Heart right ventricle (tissue), 16 donors: ENCODE measurements at regions not wholly inside any gene's neighbourhood (a gene's known extent, or its start where the extent isn't known, plus 50 kb on each side); places are given as distances from the start of the nearest gene placed in this dataset.
"Not testable (repeated sequence)": the region's sequence is repeated elsewhere in the genome, so short reads cannot be mapped to it uniquely, and the experiment has no call there.

ENCODE experiments used
- ATAC-seq, 8 donors: fragments of 200-7000 bp; cut with Tn5 transposase; one replicate each; pipeline ENCODE4 v1.9.1; 2020; ENCODE audit warnings: mild to moderate bottlenecking in 8 of 8, moderate library complexity in 8 of 8, moderate number of reproducible peaks in 1 of 8
- DNase-seq, 2 donors: peaks; one replicate each; pipeline ENCODE4 v3.0.0-alpha.2; 2020
- H3K27ac ChIP-seq, 10 donors: fragments of 200-600 bp; sonication (generic) in 2 of 10; one replicate each; pipeline versions ENCODE4 v1.5.0 to v1.8.0; 2020 to 2022; ENCODE audit warnings: mild to moderate bottlenecking in 3 of 10
- H3K27me3 ChIP-seq, 7 donors: fragments of 200-600 bp; one replicate each; pipeline ENCODE4 v1.8.0; 2021 to 2022; ENCODE audit warnings: mild to moderate bottlenecking in 2 of 7
- H3K36me3 ChIP-seq, 9 donors: fragments of 200-600 bp; sonication (generic) in 1 of 9; one replicate each; pipeline versions ENCODE4 v1.5.0 to v1.8.0; 2020 to 2022; ENCODE audit warnings: mild to moderate bottlenecking in 2 of 9
- H3K4me1 ChIP-seq, 9 donors: fragments of 200-600 bp; sonication (generic) in 1 of 9; one replicate each; pipeline versions ENCODE4 v1.5.0 to v1.8.0; 2020 to 2022; ENCODE audit warnings: mild to moderate bottlenecking in 4 of 9
- H3K4me3 ChIP-seq, 10 donors: fragments of 200-600 bp; sonication (generic) in 2 of 10; one replicate each; pipeline versions ENCODE4 v1.5.0 to v1.8.0; 2020 to 2022; ENCODE audit warnings: mild to moderate bottlenecking in 7 of 10, moderate library complexity in 2 of 10
- H3K9me3 ChIP-seq, 11 donors: fragments of 200-600 bp in 10 of 11; sonication (generic) in 2 of 11; one replicate each; pipeline versions ENCODE4 v1.5.0 to v1.8.0; 2013 to 2022; ENCODE audit warnings: mild to moderate bottlenecking in 2 of 11, control low read depth in 1 of 11, moderate library complexity in 1 of 11
- CTCF ChIP-seq, 9 donors: fragments of 200-600 bp; sonication (generic) in 2 of 9; IDR thresholded peaks; one replicate each; pipeline versions ENCODE4 v1.5.0 to v1.8.0; 2021 to 2022; ENCODE audit warnings: antibody characterized with exemption in 9 of 9, mild to moderate bottlenecking in 5 of 9, moderate library complexity in 1 of 9
- WGBS, 2 donors: extraction: QIAGEN DNeasy Blood & Tissue Kit; methylation state at CpG; one replicate each; pipeline ENCODE4 v1.1.7; 2013; ENCODE audit warnings: inconsistent platforms in 1 of 2; 5-methylcytosine and 5-hydroxymethylcytosine counted together
- intact Hi-C, 10 donors: fragments of 100-400 bp; cut with DNase I; formaldehyde crosslinking; loops; one replicate each; pipeline versions ENCODE4 v1.11.1 to v1.14.2; 2022
- donor health status: Arrhythmogenic right ventricular cardiomyopathy.
- donor health status: ischemic (EF 13 %, LVEDD 7.1; RV severe dilation, severe dysfunction).
- donor health status: healthy with polysubstance abuse.
- donor health status: DM: no; HTN: yes; CAD: no.
- donor health status: DM: no; HTN: no; CAD: no.
- donor health status: ischemic (EF 25% LVEDD 6.9; RV normal size, moderate dysfunction).
- donor health status: ischemic (EF 25% LVEDD 5.7; RV mildly dilated, moderate dysfunction).
- donor health status: healthy.
- donor health status: DM: yes; HTN: yes; CAD: no.
- donor health status: Ischemic cardiomyopathy.
- donor health status: ischemic (EF 35%, LVEDD 5.7; RV mildly dilated, moderate dysfunction).
- donor health status: nonischemic (EF 11% LVEDD 7.7; RV severe dilation, severe dysfunction).
- donor health status: DM: yes; HTN: yes; CAD: no.
- donor health status: PGD.
- donor health status: ischemic (EF 29% LVEDD 5.4; RV normal size, mild dysfunction).
- donor health status: nonischemic (EF 23%, LVEDD 6.1; RV moderate dilation, normal function).

- DNase-seq (no peak), ATAC-seq (no peak)
- no peaks in the 10 kb centered on the region for H3K9me3 ChIP-seq
- TF ChIP-seq CTCF (IDR thresholded peaks at IDR 0.05): no peak
- WGBS, 2 donors: 89 to 100% methylated on average over 2 of the region's 2 CpGs
- H3K4me1 ChIP-seq: no peaks in the 10 kb centered on the region
- peaks cover 0 to 16% (median 5%) of the 10 kb centered on the region in 7 donors for H3K27me3 ChIP-seq
- no peaks in the 10 kb centered on the region for H3K36me3 ChIP-seq
- no peak overlapping the region for H3K4me3 ChIP-seq
- H3K27ac ChIP-seq: no peak overlapping the region
- intact Hi-C loops: no loop called here
Observed at GRCh38 chr17:20890338-20890737, 152.5 kb downstream of the USP22 start.

DNA sequence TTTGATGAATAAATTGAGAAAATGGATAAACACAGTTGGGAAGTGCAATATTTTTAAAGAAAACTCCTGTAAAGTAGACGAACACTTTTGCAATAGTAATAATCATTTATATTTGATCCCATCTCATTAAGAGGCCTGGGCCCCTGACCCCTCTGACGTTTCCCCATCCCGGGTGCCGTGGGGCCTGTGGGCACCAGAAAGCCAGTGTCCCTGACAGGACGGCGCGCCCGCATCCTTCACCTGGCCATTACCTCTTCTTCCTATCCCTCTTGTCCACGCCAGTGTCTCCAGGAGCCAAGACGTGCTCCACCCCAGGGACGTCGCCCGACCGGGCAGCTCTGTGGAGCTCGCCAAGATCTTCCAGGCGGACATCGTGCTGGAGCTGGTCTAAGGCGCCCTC lies 147.4 kb downstream of the USP22 start:
- H3K4me1 ChIP-seq, intact Hi-C loops, ATAC-seq, H3K36me3 ChIP-seq, H3K27ac ChIP-seq, DNase-seq, H3K4me3 ChIP-seq, H3K9me3 ChIP-seq: not testable (repeated sequence)
- 88 to 95% methylated on average over 8 to 13 of the region's 18 CpGs for WGBS, 2 donors
- H3K27me3 ChIP-seq: peaks cover 0 to 11% (median 3%) of the 10 kb centered on the region in 7 donors

DNA sequence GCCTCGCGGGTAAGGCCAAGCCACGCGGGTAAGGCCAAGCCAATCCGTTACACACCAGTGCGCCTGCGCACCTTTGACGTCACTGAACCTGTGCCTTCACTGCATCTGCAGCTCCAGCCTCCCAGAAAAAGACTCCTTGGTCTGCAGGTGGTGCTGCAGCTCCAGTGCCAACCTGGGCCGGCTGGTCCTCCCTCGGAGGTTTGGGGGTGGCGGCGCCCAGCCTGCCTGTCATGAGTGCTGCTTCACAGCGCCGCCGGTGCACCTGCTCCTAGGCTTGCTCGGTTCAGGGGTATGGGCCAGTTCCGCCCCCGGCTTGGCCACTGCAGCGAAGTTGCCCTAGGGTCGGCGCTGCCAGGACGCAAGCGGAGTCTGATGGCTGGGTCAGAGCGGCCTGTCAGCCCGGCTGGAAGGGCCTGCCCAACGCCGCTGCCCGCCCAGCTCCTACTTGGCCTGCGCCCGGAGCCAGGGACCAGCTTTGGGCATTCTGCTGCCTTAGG lies 146.6 kb downstream of the USP22 start:
- H3K27ac ChIP-seq: no peak overlapping the region
- WGBS, 2 donors: 57 to 72% methylated on average over 30 of the region's 30 CpGs
- ATAC-seq (peak in 6 of 8 donors; percentile 19 to 92 (median 52)), DNase-seq (peak; percentile 6 to 49)
- intact Hi-C loops: no loop called here
- H3K4me1 ChIP-seq: no peaks in the 10 kb centered on the region
- peak in 3 of 9 donors; percentile 8 to 16 (median 14) for TF ChIP-seq CTCF (IDR thresholded peaks at IDR 0.05)
- H3K4me3 ChIP-seq: peak overlapping the region in 2 of 10 donors; percentile 4 to 5
- H3K36me3 ChIP-seq: no peaks in the 10 kb centered on the region
- H3K27me3 ChIP-seq: peaks cover 0 to 16% (median 4%) of the 10 kb centered on the region in 7 donors
- H3K9me3 ChIP-seq: no peaks in the 10 kb centered on the region

DNA sequence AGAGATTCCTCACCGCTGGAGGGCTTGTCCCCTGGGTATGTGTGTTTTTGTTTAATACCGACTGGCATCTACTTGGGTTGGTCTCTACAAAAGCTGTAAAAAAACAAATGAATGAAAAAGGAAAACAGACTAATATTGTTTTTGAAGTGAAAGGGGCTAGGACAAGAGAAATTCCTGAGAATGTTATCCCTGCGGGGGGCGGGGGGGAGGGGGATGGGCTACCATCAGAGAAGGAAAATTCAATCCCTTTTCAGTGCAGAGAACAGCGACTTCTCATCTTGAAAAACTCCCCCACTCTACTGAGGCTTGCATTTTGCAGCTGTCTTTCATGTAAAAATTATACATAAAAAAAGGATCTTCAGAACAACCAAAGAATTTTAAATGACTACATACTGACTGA lies 144.1 kb downstream of the USP22 start:
- H3K9me3 ChIP-seq, DNase-seq, ATAC-seq, H3K27ac ChIP-seq, intact Hi-C loops, H3K4me3 ChIP-seq, H3K4me1 ChIP-seq, H3K36me3 ChIP-seq: not testable (repeated sequence)
- H3K27me3 ChIP-seq: peaks cover 0 to 35% (median 20%) of the 10 kb centered on the region in 7 donors
- WGBS, 2 donors: 47 to 54% methylated on average over 5 of the region's 5 CpGs

DNA sequence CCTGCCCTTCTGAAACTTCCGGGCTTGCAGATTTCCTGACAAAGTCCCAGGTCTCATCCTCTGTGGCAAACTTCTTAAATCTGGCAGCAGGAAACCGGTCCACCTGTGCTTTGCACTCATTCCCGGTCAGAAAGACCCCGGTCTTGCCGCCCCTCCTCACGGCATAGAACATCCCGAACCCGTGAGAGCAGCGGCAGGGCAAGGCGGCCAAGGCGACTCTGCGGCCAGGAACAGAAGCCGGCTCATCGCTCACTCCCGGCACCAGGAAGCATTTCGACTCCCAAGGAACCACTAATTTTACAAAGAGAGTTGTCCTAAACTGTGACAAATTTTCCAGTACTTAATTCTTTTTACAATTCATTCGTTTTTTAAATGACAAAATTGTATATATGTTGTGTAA lies 140.3 kb downstream of the USP22 start:
- ATAC-seq, DNase-seq, H3K9me3 ChIP-seq, H3K4me1 ChIP-seq, H3K27ac ChIP-seq, H3K36me3 ChIP-seq: not testable (repeated sequence)
- whole genome bisulfite sequencing, 2 donors: 24 to 26% methylated on average over 17 of the region's 17 CpGs
- intact Hi-C loops: loop anchor here in 1 of 10 donors (10.0 kb wide), 1 partner anchor 92 kb away; no protein-coding TSS in a partner anchor
- H3K4me3 ChIP-seq: peak overlapping the region in 2 of 10 donors; percentile 17 to 30
- peaks cover 0 to 26% (median 14%) of the 10 kb centered on the region in 7 donors for H3K27me3 ChIP-seq

- not testable (repeated sequence) for H3K4me3 ChIP-seq, H3K27ac ChIP-seq, H3K36me3 ChIP-seq, ATAC-seq, H3K4me1 ChIP-seq, DNase-seq, H3K9me3 ChIP-seq
- intact Hi-C loops: loop anchor here in 1 of 10 donors (10.0 kb wide), 1 partner anchor 91 kb away; no protein-coding TSS in a partner anchor
- 9 to 17% methylated on average over 1 of the region's 1 CpG for WGBS, 2 donors
- H3K27me3 ChIP-seq: peaks cover 0 to 26% (median 14%) of the 10 kb centered on the region in 7 donors
Observed at GRCh38 chr17:20903549-20903948, 139.3 kb downstream of the USP22 start.
